GM18502 (cell line): ENCODE measurements at regions not wholly inside any gene's neighbourhood (a gene's known extent, or its start where the extent isn't known, plus 50 kb on each side); places are given as distances from the start of the nearest gene placed in this dataset.
"Not testable (repeated sequence)": the region's sequence is repeated elsewhere in the genome, so short reads cannot be mapped to it uniquely, and the experiment has no call there.

Experiments used
- ATAC-seq: cut with Tn5 transposase; IDR thresholded peaks from one replicate; pipeline ENCODE4 v1.9.1; 2021; ENCODE audit warnings: mild to moderate bottlenecking; ENCODE audit not compliant: unreplicated experiment, poor library complexity

- no peak for ATAC-seq
Observed at GRCh38 chr22:46039535-46039934, 62.6 kb upstream of the WNT7B start.

GRCh38 chr22:46040471-46041465, 63.8 kb upstream of the WNT7B start:
- ATAC-seq: no peak

GRCh38 chr22:46041642-46042041, 64.7 kb upstream of the WNT7B start:
- ATAC-seq: no peak

GRCh38 chr22:46042786-46043185, 65.8 kb upstream of the WNT7B start:
- no peak for ATAC-seq

GRCh38 chr22:46043339-46043738, 66.4 kb upstream of the WNT7B start:
- no peak for ATAC-seq

GRCh38 chr22:46043816-46044620, 67.1 kb upstream of the WNT7B start:
- no peak for ATAC-seq

GRCh38 chr22:46044621-46045458, 67.9 kb upstream of the WNT7B start:
- no peak for ATAC-seq

- no peak for ATAC-seq
Observed at GRCh38 chr22:46045459-46046298, 68.7 kb upstream of the WNT7B start.

- no peak for ATAC-seq
Observed at GRCh38 chr22:46046299-46046685, 69.3 kb upstream of the WNT7B start.

- ATAC-seq: no peak
Observed at GRCh38 chr22:46047226-46047625, 70.3 kb upstream of the WNT7B start.

GRCh38 chr22:46047841-46048595, 71.1 kb upstream of the WNT7B start:
- no peak for ATAC-seq

- not testable (repeated sequence) for ATAC-seq
Observed at GRCh38 chr22:46048661-46049060, 71.7 kb upstream of the WNT7B start.

GRCh38 chr22:46049726-46050450, 72.9 kb upstream of the WNT7B start:
- ATAC-seq: no peak

- ATAC-seq: no peak
Observed at GRCh38 chr22:46050451-46050845, 73.5 kb upstream of the WNT7B start.

GRCh38 chr22:46050916-46051614, 74.1 kb upstream of the WNT7B start:
- no peak for ATAC-seq

GRCh38 chr22:46051646-46052045, 74.7 kb upstream of the WNT7B start:
- ATAC-seq: no peak

GRCh38 chr22:46052331-46052771, 75.4 kb upstream of the WNT7B start:
- ATAC-seq: no peak
